ENCODE measurements at regions not wholly inside any gene's neighbourhood (a gene's known extent, or its start where the extent isn't known, plus 50 kb on each side); places are given as distances from the start of the nearest gene placed in this dataset.

GRCh38 chr4:138555584-138555983, 313.4 kb upstream of the SLC7A11 start:
- TF ChIP-seq ZNF274 (IDR thresholded peaks at IDR 0.05; ENCODE audit: low read depth, low read length) = no peak
- no peak for TF ChIP-seq YY1 (IDR thresholded peaks at IDR 0.05; ENCODE audit: insufficient read depth, insufficient read length)
